GM12878 (cell line): ENCODE measurements at regions not wholly inside any gene's neighbourhood (a gene's known extent, or its start where the extent isn't known, plus 50 kb on each side); places are given as distances from the start of the nearest gene placed in this dataset.

Experiments used
- ATAC-seq: fragments of 200-7000 bp; cut with Tn5 transposase; 3 replicates; pipeline ENCODE4 v1.9.1; 2020; ENCODE audit warnings: mild to moderate bottlenecking, moderate library complexity
- BruUV-seq: library from RNA; stranded (reverse); fragments of 400-500 nt; replicated peaks from 2 replicates; lab custom pipeline; 2021; lab: Mats Ljungman, UMichigan
- CTCF ChIA-PET: fragments of 300-600 bp; sonication (Branson Sonifier 250); formaldehyde crosslinking; extraction: SDS; loops from one replicate; lab custom pipeline; 2021; ENCODE audit warnings: inconsistent platforms; lab: Yijun Ruan, JAX
- POLR2A ChIA-PET: fragments of 350-600 bp; formaldehyde crosslinking; extraction: SDS; loops from one replicate; lab custom pipeline; 2021; ENCODE audit warnings: inconsistent platforms; lab: Charles Lee
- RAD21 ChIA-PET: fragments of 300-600 bp; sonication (Branson Sonifier 250); formaldehyde crosslinking; loops from one replicate; lab custom pipeline; 2023; ENCODE audit warnings: antibody characterized with exemption; ENCODE audit not compliant: unreplicated experiment; lab: Charles Lee
- SMC1A ChIA-PET: fragments of 300-600 bp; sonication (Branson Sonifier 250); formaldehyde crosslinking; loops from one replicate; lab custom pipeline; 2023; ENCODE audit not compliant: unreplicated experiment, uncharacterized antibody; lab: Charles Lee
- DNase-seq: peaks from one replicate; pipeline ENCODE4 v3.0.0-alpha.2; 2011; ENCODE audit warnings: low read depth, low spot score
- FAIRE-seq: peaks from 3 replicates; lab custom pipeline; 2011; peaks lifted over from hg19 to GRCh38; lab: Jason Lieb, UNC
- H2AFZ ChIP-seq: 2 replicates; pipeline ENCODE4 v1.6.0; 2011; ENCODE audit warnings: low read depth, low read length, control low read depth; ENCODE audit not compliant: control insufficient read depth
- H3K27ac ChIP-seq: 2 replicates; pipeline ENCODE4 v1.5.1; 2011; ENCODE audit warnings: control low read depth; ENCODE audit not compliant: control insufficient read depth, insufficient read depth
- H3K27me3 ChIP-seq, 2 experiments: replicated peaks in 1 of 2; 2 replicates each; pipeline versions ENCODE4 v1.6.0 to v1.6.1; 2011; ENCODE audit warnings: low read length in 1 of 2; ENCODE audit not compliant: control insufficient read depth in 2 of 2, insufficient read depth in 2 of 2
- H3K36me3 ChIP-seq, 2 experiments: 2 replicates each; pipeline ENCODE4 v1.5.1; 2011; ENCODE audit warnings: low read length in 1 of 2; ENCODE audit not compliant: control insufficient read depth in 2 of 2, insufficient read depth in 2 of 2
- H3K4me1 ChIP-seq: 2 replicates; pipeline ENCODE4 v1.6.1; 2011; ENCODE audit warnings: mild to moderate bottlenecking, low read length, moderate library complexity, mixed read lengths; ENCODE audit not compliant: control insufficient read depth, insufficient read depth
- H3K4me2 ChIP-seq: 2 replicates; pipeline ENCODE4 v1.6.0; 2011; ENCODE audit warnings: control low read depth; ENCODE audit not compliant: control insufficient read depth, insufficient read depth
- H3K4me3 ChIP-seq: fragments of 200-600 bp; sonication (generic); 2 replicates; pipeline ENCODE4 v1.5.1; 2016
- H3K79me2 ChIP-seq: 2 replicates; pipeline ENCODE4 v1.6.0; 2011; ENCODE audit warnings: low read length; ENCODE audit not compliant: control insufficient read depth, insufficient read depth
- H3K9ac ChIP-seq: 2 replicates; pipeline ENCODE4 v1.8.0; 2011; ENCODE audit warnings: low read length, control low read depth, mixed read lengths; ENCODE audit not compliant: control insufficient read depth, insufficient read depth
- H3K9me3 ChIP-seq: replicated peaks from 3 replicates; pipeline ENCODE4 v1.5.1; 2011; ENCODE audit warnings: mild to moderate bottlenecking, low read length; ENCODE audit not compliant: control insufficient read depth, insufficient read depth
- H4K20me1 ChIP-seq: 2 replicates; pipeline ENCODE4 v1.6.0; 2011; ENCODE audit not compliant: control insufficient read depth, insufficient read depth
- CBX3 ChIP-seq: fragments of 200-600 bp; sonication (generic); IDR thresholded peaks from 2 replicates; pipeline ENCODE4 v1.6.1; 2016; ENCODE audit warnings: low read depth, borderline replicate concordance
- CREB1 ChIP-seq: IDR thresholded peaks from 2 replicates; pipeline ENCODE4 v1.6.1; 2012; ENCODE audit warnings: low read depth, mild to moderate bottlenecking, inconsistent platforms
- DPF2 ChIP-seq: fragments of 450-650 bp; IDR thresholded peaks from 2 replicates; pipeline ENCODE4 v1.6.1; 2017; ENCODE audit warnings: mild to moderate bottlenecking
- E2F8 ChIP-seq: fragments of 450-650 bp; IDR thresholded peaks from 2 replicates; pipeline ENCODE4 v1.6.1; 2018; ENCODE audit warnings: mild to moderate bottlenecking, low read depth, moderate library complexity; ENCODE audit not compliant: partially characterized antibody
- EGR1 ChIP-seq, 2 experiments: IDR thresholded peaks; 1 replicate in 1 of 2; 2 replicates in 1 of 2; pipeline ENCODE4 v1.6.1; 2011 to 2012; ENCODE audit warnings: low read depth in 2 of 2, low read length in 2 of 2, borderline replicate concordance in 1 of 2, mild to moderate bottlenecking in 1 of 2, moderate library complexity in 1 of 2
- EP300 ChIP-seq, 2 experiments: fragments of 150-350 bp in 1 of 2; IDR thresholded peaks; 2 replicates each; pipeline ENCODE4 v1.6.1; 2011 to 2012; ENCODE audit warnings: low read depth in 2 of 2, low read length in 2 of 2, borderline replicate concordance in 1 of 2, improper control_type of control experiment in 1 of 2, inconsistent platforms in 1 of 2; ENCODE audit not compliant: control insufficient read depth in 1 of 2
- KDM1A ChIP-seq: fragments of 200-600 bp; sonication (generic); IDR thresholded peaks from 2 replicates; pipeline ENCODE4 v1.6.1; 2016; ENCODE audit warnings: borderline replicate concordance
- MTA2 ChIP-seq: fragments of 450-650 bp; IDR thresholded peaks from 2 replicates; pipeline ENCODE4 v1.6.1; 2016; ENCODE audit warnings: low read depth, mild to moderate bottlenecking, moderate library complexity
- PKNOX1 ChIP-seq: fragments of 450-650 bp; IDR thresholded peaks from 2 replicates; pipeline ENCODE4 v1.6.1; 2016; ENCODE audit warnings: mild to moderate bottlenecking
- RBBP5 ChIP-seq: fragments of 200-600 bp; sonication (generic); conservative IDR thresholded peaks from 2 replicates; pipeline ENCODE4 v1.6.1; 2016
- YY1 ChIP-seq: IDR thresholded peaks from 2 replicates; pipeline ENCODE4 v1.6.1; 2011; ENCODE audit warnings: low read depth, mild to moderate bottlenecking, low read length
- ZBTB11 ChIP-seq: fragments of 450-650 bp; formaldehyde crosslinking; IDR thresholded peaks from 2 replicates; pipeline ENCODE4 v1.5.0; 2022; ENCODE audit warnings: mild to moderate bottlenecking, missing genetic modification characterization
- ZBTB33 ChIP-seq: fragments of 450-650 bp; IDR thresholded peaks from 2 replicates; pipeline ENCODE4 v1.6.1; 2017; ENCODE audit warnings: mild to moderate bottlenecking
- ZNF384 ChIP-seq: IDR thresholded peaks from 2 replicates; pipeline ENCODE4 v1.6.1; 2012; ENCODE audit warnings: low read depth, mild to moderate bottlenecking, low read length, improper control_type of control experiment, borderline replicate concordance
- WGBS: methylation state at CpG from one replicate; pipeline ENCODE4 v1.1.6; 2016; ENCODE audit warnings: low lambda C conversion rate; ENCODE audit not compliant: insufficient replicate concordance, insufficient coverage; ENCODE audit errors: missing lambda C conversion rate; 5-methylcytosine and 5-hydroxymethylcytosine counted together
- in situ Hi-C: fragments of 300-500 bp; cut with MboI; formaldehyde crosslinking; loops from 9 replicates; pipeline ENCODE4 v1.14.3; 2018; ENCODE audit warnings: mixed read lengths
- intact Hi-C: fragments of 100-400 bp; cut with micrococcal nuclease; formaldehyde crosslinking; loops from one replicate; pipeline ENCODE4 v1.14.2; 2022; ENCODE audit not compliant: unreplicated experiment

- no peak for TF ChIP-seq E2F8
Observed at GRCh38 chr1:95312181-95312580, 78.2 kb downstream of the RWDD3 start (continued).

GRCh38 chr1:95313527-95313926 lies 79.5 kb downstream of the RWDD3 start:
- no peaks in the 10 kb centered on the region for H3K9me3 ChIP-seq
- POLR2A ChIA-PET = no interaction called here
- no peak for FAIRE-seq
- H4K20me1 ChIP-seq = no peaks in the 10 kb centered on the region
- no TSS peak for BruUV-seq
- no peaks in the 10 kb centered on the region for H3K27me3 ChIP-seq
- SMC1A ChIA-PET = interaction anchor here (0.6 kb wide), 1 partner anchor 11 kb away, joined by 3 read pairs; no protein-coding TSS in a partner anchor
- H3K4me3 ChIP-seq = no peak overlapping the region
- no peaks in the 10 kb centered on the region for H3K36me3 ChIP-seq
- H3K27ac ChIP-seq = no peak overlapping the region
- CTCF ChIA-PET = no interaction called here
- H3K9ac ChIP-seq = no peak overlapping the region
- intact Hi-C loops = no loop called here
- H3K4me1 ChIP-seq = no peaks in the 10 kb centered on the region
- no peak overlapping the region for H2AFZ ChIP-seq
- in situ Hi-C loops = no loop called here
- no peak for DNase-seq
- ATAC-seq = no peak
- no peaks in the 10 kb centered on the region for H3K79me2 ChIP-seq
- WGBS = 32% methylated on average over 3 of the region's 3 CpGs
- RAD21 ChIA-PET = no interaction called here
- H3K4me2 ChIP-seq = no peak overlapping the region
- TF ChIP-seq ZBTB11 (CRISPR knock-in tag) (no peak), MTA2 (no peak), EGR1 (IDR thresholded peaks at IDR 0.05; ENCODE audit: borderline replicate concordance in 1 of 2, low read depth in 2 of 2, low read length in 2 of 2) (no peak), RBBP5 (no peak), CBX3 (no peak), EP300 (IDR thresholded peaks at IDR 0.05; ENCODE audit: borderline replicate concordance in 1 of 2, control insufficient read depth in 1 of 2, low read depth in 2 of 2, low read length in 2 of 2) (no peak), KDM1A (no peak), DPF2 (no peak), CREB1 (no peak), YY1 (no peak), ZBTB33 (no peak), ZNF384 (no peak), PKNOX1 (no peak)
